SK-N-SH treated with all-trans-retinoic acid at 6 μM for 48 hours (cell line): ENCODE measurements at regions not wholly inside any gene's neighbourhood (a gene's known extent, or its start where the extent isn't known, plus 50 kb on each side); places are given as distances from the start of the nearest gene placed in this dataset.

Experiments used
- CSDC2 ChIP-seq: fragments of 250-450 bp; sonication (Bioruptor Pico); IDR thresholded peaks from 2 replicates; pipeline ENCODE4 v1.5.0; 2020; ENCODE audit warnings: mild to moderate bottlenecking, moderate library complexity
- OSR1 ChIP-seq: fragments of 250-450 bp; sonication (Bioruptor Pico); IDR thresholded peaks from 2 replicates; pipeline ENCODE4 v1.8.0; 2022; ENCODE audit warnings: moderate library complexity, mild to moderate bottlenecking, inconsistent platforms
- TSHZ2 ChIP-seq: fragments of 250-450 bp; sonication (Bioruptor Pico); IDR thresholded peaks from 2 replicates; pipeline ENCODE4 v1.5.0; 2020; ENCODE audit warnings: mild to moderate bottlenecking, moderate library complexity

- TF ChIP-seq CSDC2 (peak; percentile 88; the same call in 1 of the 2 replicates), TSHZ2 (CRISPR knock-in tag) (0 out of 2 replicates have a peak, but pooled peaks have one; percentile 16), OSR1 (CRISPR knock-in tag) (no peak)
These were observed 799.5 kb upstream of the SEMA6D start for GRCh38 chr15:46917721-46918252.
